Stimulated activated naive CD8-positive, alpha-beta T cell treated with anti-CD3 and anti-CD28 coated beads, Interleukin-15, amount 100 ng/mL, for 72 hours (primary cell): ENCODE measurements at regions not wholly inside any gene's neighbourhood (a gene's known extent, or its start where the extent isn't known, plus 50 kb on each side); places are given as distances from the start of the nearest gene placed in this dataset.
"Not testable (repeated sequence)": the region's sequence is repeated elsewhere in the genome, so short reads cannot be mapped to it uniquely, and the experiment has no call there.

ENCODE experiments used
- ATAC-seq: fragments of 150-1000 bp; cut with Tn5 transposase; 2 replicates; pipeline ENCODE4 v1.10.0; 2021; ENCODE audit warnings: mild to moderate bottlenecking, moderate library complexity
- DNase-seq, 2 donors: peaks; one replicate each; pipeline ENCODE4 v3.0.0; 2021 to 2022
- H3K27ac Mint-ChIP-seq, 2 donors: one replicate each; pipeline ENCODE4 v1.8.0; 2022; ENCODE audit warnings: mild to moderate bottlenecking in 2 of 2, mixed read lengths in 2 of 2, moderate library complexity in 2 of 2
- H3K27me3 Mint-ChIP-seq: one replicate; pipeline ENCODE4 v1.8.0; 2022; ENCODE audit warnings: mixed read lengths
- H3K4me1 Mint-ChIP-seq: one replicate; pipeline ENCODE4 v1.8.0; 2022; ENCODE audit warnings: mild to moderate bottlenecking, mixed read lengths
- H3K4me3 Mint-ChIP-seq, 2 donors: one replicate each; pipeline ENCODE4 v1.8.0; 2022; ENCODE audit warnings: mild to moderate bottlenecking in 2 of 2, mixed read lengths in 2 of 2, moderate library complexity in 1 of 2
- H3K9me3 Mint-ChIP-seq, 2 donors: one replicate each; pipeline ENCODE4 v1.8.0; 2022; ENCODE audit warnings: mixed read lengths in 2 of 2

- DNase-seq, H3K27me3 Mint-ChIP-seq: not testable (repeated sequence)
Measured at GRCh38 chr3:107909583-107909982, 181.2 kb downstream of the CD47 start.

GRCh38 chr3:107907996-107908395 is 182.8 kb downstream of the CD47 start:
- Mint-ChIP-seq H3K4me1 (peaks cover 25% of the 10 kb centered on the region), H3K27me3 (no peaks in the 10 kb centered on the region), H3K9me3 (no peaks in the 10 kb centered on the region), H3K4me3 (no peak overlapping the region), H3K27ac (no peak overlapping the region)
- ATAC-seq = no peak
- DNase-seq = no peak

More at GRCh38 chr3:107909583-107909982, 181.2 kb downstream of the CD47 start:
- not testable (repeated sequence) for H3K27ac Mint-ChIP-seq, H3K9me3 Mint-ChIP-seq, ATAC-seq, H3K4me3 Mint-ChIP-seq
- H3K4me1 Mint-ChIP-seq = peaks cover 25% of the 10 kb centered on the region

- Mint-ChIP-seq H3K27me3 (no peaks in the 10 kb centered on the region), H3K4me3 (no peak overlapping the region), H3K4me1 (peaks cover 7% of the 10 kb centered on the region), H3K27ac (no peak overlapping the region), H3K9me3 (no peaks in the 10 kb centered on the region)
- DNase-seq (no peak), ATAC-seq (no peak)
Measured at GRCh38 chr3:107904536-107905066, 186.2 kb downstream of the CD47 start.

GRCh38 chr3:107899990-107900651 is 190.7 kb downstream of the CD47 start:
- DNase-seq (no peak), ATAC-seq (no peak)
- H3K27ac Mint-ChIP-seq = no peak overlapping the region
- H3K27me3 Mint-ChIP-seq = peaks cover 26% of the 10 kb centered on the region
- H3K4me1 Mint-ChIP-seq = no peaks in the 10 kb centered on the region
- H3K4me3 Mint-ChIP-seq = no peak overlapping the region
- no peaks in the 10 kb centered on the region for H3K9me3 Mint-ChIP-seq

GRCh38 chr3:107897471-107898061 is 193.3 kb downstream of the CD47 start:
- Mint-ChIP-seq H3K9me3 (no peaks in the 10 kb centered on the region), H3K27ac (no peak overlapping the region), H3K4me3 (no peak overlapping the region), H3K27me3 (peaks cover 43% of the 10 kb centered on the region), H3K4me1 (no peaks in the 10 kb centered on the region)
- ATAC-seq (no peak), DNase-seq (no peak)

GRCh38 chr3:107894998-107895397 is 195.8 kb downstream of the CD47 start:
- peaks cover 43% of the 10 kb centered on the region for H3K27me3 Mint-ChIP-seq
- H3K9me3 Mint-ChIP-seq = no peaks in the 10 kb centered on the region
- no peak overlapping the region for H3K4me3 Mint-ChIP-seq
- DNase-seq (no peak), ATAC-seq (no peak)
- H3K27ac Mint-ChIP-seq = no peak overlapping the region
- no peaks in the 10 kb centered on the region for H3K4me1 Mint-ChIP-seq

- ATAC-seq = no peak
- H3K27me3 Mint-ChIP-seq = peaks cover 43% of the 10 kb centered on the region
- H3K4me3 Mint-ChIP-seq = no peak overlapping the region
- no peak for DNase-seq
- H3K27ac Mint-ChIP-seq = no peak overlapping the region
- no peaks in the 10 kb centered on the region for H3K4me1 Mint-ChIP-seq
- peaks cover 5 to 8% of the 10 kb centered on the region in 2 donors for H3K9me3 Mint-ChIP-seq
Measured at GRCh38 chr3:107892955-107893624, 197.7 kb downstream of the CD47 start.

- no peak overlapping the region for H3K4me3 Mint-ChIP-seq
Measured at GRCh38 chr3:107884719-107885460, 205.9 kb downstream of the CD47 start.

GRCh38 chr3:107884028-107884427 is 206.8 kb downstream of the CD47 start:
- peaks cover 2 to 3% of the 10 kb centered on the region in 2 donors for H3K9me3 Mint-ChIP-seq
- DNase-seq (no peak), ATAC-seq (no peak)
- H3K4me3 Mint-ChIP-seq = no peak overlapping the region
- no peak overlapping the region for H3K27ac Mint-ChIP-seq
- H3K4me1 Mint-ChIP-seq = peaks cover 11% of the 10 kb centered on the region
- H3K27me3 Mint-ChIP-seq = no peaks in the 10 kb centered on the region

More at GRCh38 chr3:107884719-107885460, 205.9 kb downstream of the CD47 start:
- H3K27me3 Mint-ChIP-seq = no peaks in the 10 kb centered on the region
- ATAC-seq = no peak
- H3K27ac Mint-ChIP-seq = peak overlapping the region in 1 of 2 donors; percentile 13
- H3K4me1 Mint-ChIP-seq = peaks cover 11% of the 10 kb centered on the region
- no peak for DNase-seq
- peaks cover 5 to 8% of the 10 kb centered on the region in 2 donors for H3K9me3 Mint-ChIP-seq

GRCh38 chr3:107882881-107883280 is 207.9 kb downstream of the CD47 start:
- peaks cover 11% of the 10 kb centered on the region for H3K4me1 Mint-ChIP-seq
- H3K9me3 Mint-ChIP-seq = no peaks in the 10 kb centered on the region
- no peak overlapping the region for H3K27ac Mint-ChIP-seq
- H3K27me3 Mint-ChIP-seq = no peaks in the 10 kb centered on the region
- ATAC-seq (no peak), DNase-seq (no peak)
- no peak overlapping the region for H3K4me3 Mint-ChIP-seq

- Mint-ChIP-seq H3K27ac (no peak overlapping the region), H3K4me3 (no peak overlapping the region)
Measured at GRCh38 chr3:107882261-107882660, 208.6 kb downstream of the CD47 start.

GRCh38 chr3:107881509-107881908 is 209.3 kb downstream of the CD47 start:
- Mint-ChIP-seq H3K9me3 (no peaks in the 10 kb centered on the region), H3K4me3 (no peak overlapping the region), H3K4me1 (peaks cover 11% of the 10 kb centered on the region), H3K27ac (no peak overlapping the region), H3K27me3 (no peaks in the 10 kb centered on the region)
- no peak for DNase-seq
- no peak for ATAC-seq

More at GRCh38 chr3:107882261-107882660, 208.6 kb downstream of the CD47 start:
- DNase-seq (no peak), ATAC-seq (no peak)
- Mint-ChIP-seq H3K27me3 (no peaks in the 10 kb centered on the region), H3K4me1 (peaks cover 11% of the 10 kb centered on the region), H3K9me3 (no peaks in the 10 kb centered on the region)

- Mint-ChIP-seq H3K4me1 (peaks cover 11% of the 10 kb centered on the region), H3K4me3 (no peak overlapping the region), H3K27me3 (no peaks in the 10 kb centered on the region), H3K27ac (no peak overlapping the region), H3K9me3 (no peaks in the 10 kb centered on the region)
- no peak for ATAC-seq
- DNase-seq = no peak
Measured at GRCh38 chr3:107880702-107881101, 210.1 kb downstream of the CD47 start.

GRCh38 chr3:107877936-107878335 is 212.9 kb downstream of the CD47 start:
- H3K4me3 Mint-ChIP-seq = no peak overlapping the region
- H3K9me3 Mint-ChIP-seq = no peaks in the 10 kb centered on the region
- no peak for ATAC-seq

GRCh38 chr3:107870943-107871638 is 219.7 kb downstream of the CD47 start:
- peak; percentile 96 for ATAC-seq
- no peak overlapping the region for H3K27ac Mint-ChIP-seq

More at GRCh38 chr3:107877936-107878335, 212.9 kb downstream of the CD47 start:
- no peak for DNase-seq
- H3K27ac Mint-ChIP-seq = peak overlapping the region in 1 of 2 donors; percentile 24
- peaks cover 11% of the 10 kb centered on the region for H3K4me1 Mint-ChIP-seq
- no peaks in the 10 kb centered on the region for H3K27me3 Mint-ChIP-seq

More at GRCh38 chr3:107870943-107871638, 219.7 kb downstream of the CD47 start:
- peak in 1 of 2 donors; percentile 26 for DNase-seq
- Mint-ChIP-seq H3K4me3 (peak overlapping the region in 1 of 2 donors; percentile 15), H3K4me1 (peaks cover 10% of the 10 kb centered on the region), H3K9me3 (peaks cover 0 to 11% of the 10 kb centered on the region in 2 donors), H3K27me3 (peaks cover 17% of the 10 kb centered on the region)
